Keratinocyte (primary cell): ENCODE measurements at regions not wholly inside any gene's neighbourhood (a gene's known extent, or its start where the extent isn't known, plus 50 kb on each side); places are given as distances from the start of the nearest gene placed in this dataset.
"Not testable (repeated sequence)": the region's sequence is repeated elsewhere in the genome, so short reads cannot be mapped to it uniquely, and the experiment has no call there.

Experiments used
- CTCF ChIP-seq, 3 experiments: IDR thresholded peaks in 1 of 3; conservative IDR thresholded peaks in 1 of 3; optimal IDR thresholded peaks in 1 of 3; 2 replicates in 2 of 3; 3 replicates in 1 of 3; pipeline versions ENCODE3 to v1.5.1; 2011; ENCODE audit warnings: low read length in 3 of 3, mild to moderate bottlenecking in 3 of 3, moderate library complexity in 2 of 3, control low read depth in 1 of 3, inconsistent platforms in 1 of 3; ENCODE audit not compliant: insufficient read depth in 2 of 3; ENCODE audit errors: extremely low read depth in 1 of 3
- EZH2 ChIP-seq: IDR thresholded peaks from one replicate; pipeline ENCODE4 v1.6.1; 2012; ENCODE audit warnings: inconsistent platforms, mild to moderate bottlenecking, low read length, moderate library complexity

DNA sequence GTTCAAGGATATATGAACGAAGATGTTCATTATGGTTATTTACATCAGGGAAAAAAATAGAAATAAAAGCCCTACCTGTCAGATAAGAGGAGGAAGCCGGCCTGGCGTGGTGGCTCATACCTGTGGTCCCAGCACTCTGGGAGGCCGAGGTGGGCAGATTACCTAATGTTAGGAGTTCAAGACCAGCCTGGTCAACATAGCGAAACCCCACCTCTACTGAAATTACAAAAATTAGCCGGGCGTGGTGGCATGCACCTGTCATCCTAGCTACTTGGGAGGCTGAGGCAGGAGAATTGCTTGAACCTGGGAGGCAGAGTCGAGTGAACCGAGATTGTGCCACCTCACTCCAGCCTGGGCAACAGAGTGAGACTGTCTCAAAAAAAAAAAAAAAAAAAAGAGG lies 328.8 kb upstream of the SFRP2 start:
- not testable (repeated sequence) for TF ChIP-seq CTCF (optimal IDR thresholded peaks at IDR 0.05 in 1 of 3, IDR thresholded peaks at IDR 0.05 in 1 of 3, conservative IDR thresholded peaks at IDR 0.05 in 1 of 3; ENCODE audit: extremely low read depth in 1 of 3, insufficient read depth in 2 of 3, low read length in 3 of 3); EZH2
